ENCODE measurements at regions not wholly inside any gene's neighbourhood (a gene's known extent, or its start where the extent isn't known, plus 50 kb on each side); places are given as distances from the start of the nearest gene placed in this dataset.

- no peak overlapping the region for H3K9ac ChIP-seq (ENCODE audit: low read length)
- no peak for FAIRE-seq
- no peak for DNase-seq (ENCODE audit: low read depth)
- no peaks in the 10 kb centered on the region for H3K36me3 ChIP-seq (ENCODE audit: insufficient read depth, low read length)
- no peaks in the 10 kb centered on the region for H3K27me3 ChIP-seq (ENCODE audit: insufficient read depth, low read length)
- H3K27ac ChIP-seq (ENCODE audit: low read depth, low read length), result no peak overlapping the region
- no peak overlapping the region for H3K27ac Mint-ChIP-seq (ENCODE audit: unreplicated experiment)
- H3K36me3 Mint-ChIP-seq (ENCODE audit: low read depth, unreplicated experiment), result no peaks in the 10 kb centered on the region
- no peak overlapping the region for H3K4me2 ChIP-seq (ENCODE audit: low read length)
- no peak for TF ChIP-seq EZH2 (IDR thresholded peaks at IDR 0.05; ENCODE audit: insufficient read depth, low read length)
- TF ChIP-seq CTCF (IDR thresholded peaks at IDR 0.05; ENCODE audit: insufficient read depth, low read depth, low read length), result no peak
- no peak overlapping the region for H2AFZ ChIP-seq (ENCODE audit: low read depth, low read length)
- H3K4me1 ChIP-seq (ENCODE audit: insufficient read depth, low read length), result no peaks in the 10 kb centered on the region
- H3K79me2 ChIP-seq (ENCODE audit: insufficient read depth, low read length), result no peaks in the 10 kb centered on the region
- H3K4me3 ChIP-seq (ENCODE audit: insufficient read depth, low read depth, low read length), result no peak overlapping the region
- no peak overlapping the region for H3K4me3 Mint-ChIP-seq (ENCODE audit: unreplicated experiment)
- peaks cover 1% of the 10 kb centered on the region for H3K9me3 Mint-ChIP-seq (ENCODE audit: unreplicated experiment)
- H3K4me1 Mint-ChIP-seq (ENCODE audit: low read depth, unreplicated experiment), result no peaks in the 10 kb centered on the region
- no peaks in the 10 kb centered on the region for H3K27me3 Mint-ChIP-seq (ENCODE audit: low read depth, unreplicated experiment)
- H3K9me3 ChIP-seq (ENCODE audit: insufficient read depth, low read depth, low read length), result no peaks in the 10 kb centered on the region
- H4K20me1 ChIP-seq (ENCODE audit: insufficient read depth, low read length), result no peaks in the 10 kb centered on the region
Observed at GRCh38 chr15:47599806-47600205, 117.5 kb upstream of the SEMA6D start.

- H3K79me2 ChIP-seq (ENCODE audit: insufficient read depth, low read length), result no peaks in the 10 kb centered on the region
Observed at GRCh38 chr15:47602121-47602520, 115.2 kb upstream of the SEMA6D start.

More at GRCh38 chr15:47602121-47602520, 115.2 kb upstream of the SEMA6D start:
- FAIRE-seq (no peak), DNase-seq (ENCODE audit: low read depth) (no peak)
- Mint-ChIP-seq H3K9me3 (ENCODE audit: unreplicated experiment) (no peaks in the 10 kb centered on the region), H3K27me3 (ENCODE audit: low read depth, unreplicated experiment) (no peaks in the 10 kb centered on the region), H3K4me1 (ENCODE audit: low read depth, unreplicated experiment) (no peaks in the 10 kb centered on the region), H3K36me3 (ENCODE audit: low read depth, unreplicated experiment) (no peaks in the 10 kb centered on the region), H3K4me3 (ENCODE audit: unreplicated experiment) (no peak overlapping the region), H3K27ac (ENCODE audit: unreplicated experiment) (no peak overlapping the region)
- no peak for TF ChIP-seq CTCF (IDR thresholded peaks at IDR 0.05; ENCODE audit: insufficient read depth, low read depth, low read length)
- no peak for TF ChIP-seq EZH2 (IDR thresholded peaks at IDR 0.05; ENCODE audit: insufficient read depth, low read length)
- no peak overlapping the region for H2AFZ ChIP-seq (ENCODE audit: low read depth, low read length)
- no peaks in the 10 kb centered on the region for H4K20me1 ChIP-seq (ENCODE audit: insufficient read depth, low read length)
- no peak overlapping the region for H3K4me2 ChIP-seq (ENCODE audit: low read length)
- no peaks in the 10 kb centered on the region for H3K9me3 ChIP-seq (ENCODE audit: insufficient read depth, low read depth, low read length)
- H3K36me3 ChIP-seq (ENCODE audit: insufficient read depth, low read length), result no peaks in the 10 kb centered on the region
- H3K27me3 ChIP-seq (ENCODE audit: insufficient read depth, low read length), result no peaks in the 10 kb centered on the region
- no peak overlapping the region for H3K9ac ChIP-seq (ENCODE audit: low read length)
- H3K4me3 ChIP-seq (ENCODE audit: insufficient read depth, low read depth, low read length), result no peak overlapping the region
- H3K27ac ChIP-seq (ENCODE audit: low read depth, low read length), result no peak overlapping the region
- no peaks in the 10 kb centered on the region for H3K4me1 ChIP-seq (ENCODE audit: insufficient read depth, low read length)

All from astrocyte (in vitro differentiated cells and primary cell).